ENCODE measurements at regions not wholly inside any gene's neighbourhood (a gene's known extent, or its start where the extent isn't known, plus 50 kb on each side); places are given as distances from the start of the nearest gene placed in this dataset.
"Not testable (repeated sequence)": the region's sequence is repeated elsewhere in the genome, so short reads cannot be mapped to it uniquely, and the experiment has no call there.

DNA sequence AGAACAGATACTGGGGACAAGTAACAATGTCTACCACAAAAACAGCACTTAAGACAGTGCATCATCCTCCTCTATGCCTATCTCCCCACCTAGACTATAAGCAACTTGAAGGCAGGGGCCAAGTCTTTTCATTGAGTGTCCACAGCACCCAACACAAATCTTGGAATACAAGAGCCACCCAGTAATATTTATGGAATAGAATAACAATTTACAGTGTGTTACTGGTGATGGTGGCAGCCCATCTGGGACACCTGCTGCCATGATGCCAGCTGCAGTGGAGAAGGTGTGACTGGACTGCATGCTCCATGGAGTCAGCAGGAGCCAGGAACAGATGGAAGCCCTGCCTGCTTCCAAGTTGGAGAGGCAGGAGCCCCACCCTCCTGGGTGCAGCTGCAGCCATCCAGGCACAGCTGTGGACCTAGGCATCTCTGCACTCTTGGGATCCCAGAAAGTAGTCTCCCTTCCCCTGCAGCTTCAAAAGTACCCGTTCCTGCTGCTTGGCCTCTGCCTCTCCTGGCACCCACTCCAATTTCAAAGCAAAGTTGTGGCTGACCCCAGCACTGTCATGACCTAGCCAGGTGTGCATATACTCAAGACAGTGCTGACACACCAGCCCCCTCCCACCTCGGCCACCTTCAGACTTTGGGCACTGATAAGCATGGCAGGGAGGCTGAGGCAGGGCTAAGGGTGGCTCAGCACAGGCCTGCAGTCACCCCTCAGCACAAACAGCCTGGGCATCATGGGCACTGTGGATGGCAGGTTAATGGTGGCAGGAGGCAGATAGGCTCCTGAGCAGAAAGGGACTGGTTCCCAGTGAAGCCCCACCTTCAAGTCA, 94.5 kb downstream of the TPRA1 start:
- TF ChIP-seq, protein P1, sequence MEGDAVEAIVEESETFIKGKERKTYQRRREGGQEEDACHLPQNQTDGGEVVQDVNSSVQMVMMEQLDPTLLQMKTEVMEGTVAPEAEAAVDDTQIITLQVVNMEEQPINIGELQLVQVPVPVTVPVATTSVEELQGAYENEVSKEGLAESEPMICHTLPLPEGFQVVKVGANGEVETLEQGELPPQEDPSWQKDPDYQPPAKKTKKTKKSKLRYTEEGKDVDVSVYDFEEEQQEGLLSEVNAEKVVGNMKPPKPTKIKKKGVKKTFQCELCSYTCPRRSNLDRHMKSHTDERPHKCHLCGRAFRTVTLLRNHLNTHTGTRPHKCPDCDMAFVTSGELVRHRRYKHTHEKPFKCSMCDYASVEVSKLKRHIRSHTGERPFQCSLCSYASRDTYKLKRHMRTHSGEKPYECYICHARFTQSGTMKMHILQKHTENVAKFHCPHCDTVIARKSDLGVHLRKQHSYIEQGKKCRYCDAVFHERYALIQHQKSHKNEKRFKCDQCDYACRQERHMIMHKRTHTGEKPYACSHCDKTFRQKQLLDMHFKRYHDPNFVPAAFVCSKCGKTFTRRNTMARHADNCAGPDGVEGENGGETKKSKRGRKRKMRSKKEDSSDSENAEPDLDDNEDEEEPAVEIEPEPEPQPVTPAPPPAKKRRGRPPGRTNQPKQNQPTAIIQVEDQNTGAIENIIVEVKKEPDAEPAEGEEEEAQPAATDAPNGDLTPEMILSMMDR (IDR thresholded peaks at IDR 0.05; ENCODE audit: low read depth, low read length) = no peak

DNA sequence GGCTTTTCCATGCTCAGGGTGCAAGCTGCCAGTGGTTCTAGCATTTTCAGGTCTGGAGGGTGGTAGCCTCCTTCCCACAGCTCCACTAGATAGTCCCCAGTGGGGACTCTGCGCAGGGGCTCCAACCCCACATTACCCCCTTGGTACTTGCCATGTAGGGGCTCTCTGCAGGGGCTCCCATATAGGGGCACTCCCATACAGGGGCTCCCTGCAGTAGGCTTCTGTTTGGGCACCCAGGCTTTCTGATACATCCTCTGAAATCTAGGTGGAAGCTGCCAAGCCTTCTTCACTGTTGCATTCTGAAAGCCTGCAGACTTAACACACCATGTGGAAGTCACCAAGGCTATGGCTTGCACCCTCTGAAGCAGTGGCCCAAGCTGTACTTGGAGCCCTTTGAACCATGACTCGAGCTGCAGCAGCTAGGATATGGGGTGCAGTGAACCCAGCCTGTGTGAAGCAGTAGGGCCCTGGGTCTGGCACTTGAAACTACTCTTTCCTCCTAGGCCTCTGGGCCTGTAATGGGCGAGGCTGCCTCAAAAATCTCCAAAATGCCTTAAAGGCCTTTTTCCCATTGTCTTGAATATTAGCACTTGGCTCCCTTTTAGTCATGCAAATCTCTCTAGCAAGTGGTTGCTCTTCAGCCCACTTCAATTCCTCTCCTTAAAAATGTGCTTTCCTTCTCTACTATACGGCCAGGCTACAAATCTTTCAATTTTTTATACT, 96.4 kb downstream of the TPRA1 start:
- H3K9me3 ChIP-seq (ENCODE audit: severe bottlenecking) = no peaks in the 10 kb centered on the region
- no peak overlapping the region for H3K4me3 ChIP-seq (ENCODE audit: low read depth, low read length)
- H3K27ac ChIP-seq = no peak overlapping the region
- TF ChIP-seq, protein P1 (IDR thresholded peaks at IDR 0.05; ENCODE audit: low read depth, low read length) = no peak
- H3K36me3 ChIP-seq = no peaks in the 10 kb centered on the region
- DNase-seq = no peak
- H3K27me3 ChIP-seq (ENCODE audit: insufficient read depth, low read depth, severe bottlenecking) = no peaks in the 10 kb centered on the region

More for the DNA sequence above, 94.5 kb downstream of the TPRA1 start:
- no peak overlapping the region for H3K27ac ChIP-seq
- DNase-seq = no peak
- peaks cover 14% of the 10 kb centered on the region for H3K9me3 ChIP-seq (ENCODE audit: severe bottlenecking)
- H3K36me3 ChIP-seq = no peaks in the 10 kb centered on the region
- H3K4me3 ChIP-seq (ENCODE audit: low read depth, low read length) = no peak overlapping the region
- H3K27me3 ChIP-seq (ENCODE audit: insufficient read depth, low read depth, severe bottlenecking) = no peaks in the 10 kb centered on the region

DNA sequence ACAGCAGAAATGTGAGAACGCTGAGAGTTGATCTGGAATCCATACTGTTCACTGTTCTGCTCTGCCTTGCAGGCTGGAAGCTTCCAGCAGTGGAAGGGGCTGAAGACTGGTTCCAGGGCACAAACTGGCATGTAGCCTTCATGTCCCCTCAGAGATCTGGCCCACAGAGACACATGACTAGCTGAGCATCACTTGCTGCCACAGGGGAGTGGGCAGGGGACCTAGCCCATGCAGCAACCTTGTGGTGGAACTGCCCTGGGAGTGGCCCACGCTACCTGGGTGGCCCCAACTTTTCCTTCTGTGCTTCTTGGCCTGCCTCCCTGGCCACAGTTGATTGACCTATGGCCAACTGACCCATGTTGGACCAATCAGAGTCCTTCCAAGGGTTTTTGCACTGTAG, 98.1 kb downstream of the TPRA1 start:
- TF ChIP-seq, protein P1 (IDR thresholded peaks at IDR 0.05; ENCODE audit: low read depth, low read length) = no peak
- Histone ChIP-seq H3K4me3 (ENCODE audit: low read depth, low read length) (no peak overlapping the region), H3K9me3 (ENCODE audit: severe bottlenecking) (no peaks in the 10 kb centered on the region), H3K36me3 (no peaks in the 10 kb centered on the region), H3K27ac (no peak overlapping the region), H3K27me3 (ENCODE audit: insufficient read depth, low read depth, severe bottlenecking) (no peaks in the 10 kb centered on the region)
- DNase-seq = no peak

DNA sequence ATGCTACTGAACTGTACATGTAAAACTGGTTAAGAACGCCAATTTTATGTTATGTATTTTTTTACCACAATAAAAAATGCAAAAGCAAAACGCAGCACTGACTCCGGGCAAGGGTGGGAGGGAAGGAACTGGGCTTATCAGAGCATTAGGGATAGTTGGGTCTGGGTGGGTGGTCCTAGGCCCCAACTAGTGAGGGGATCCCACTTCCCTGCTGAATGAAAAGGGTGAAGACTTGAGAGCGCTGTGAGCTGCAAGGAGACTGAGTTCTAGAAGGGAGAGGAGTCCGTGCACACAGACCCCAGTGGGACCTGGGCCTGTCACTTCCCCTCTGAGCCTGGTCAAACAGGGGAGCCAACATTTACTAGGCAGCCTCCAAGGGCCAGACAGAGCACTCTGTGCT, 98.6 kb downstream of the TPRA1 start:
- no peak overlapping the region for H3K4me3 ChIP-seq (ENCODE audit: low read depth, low read length)
- H3K27ac ChIP-seq = no peak overlapping the region
- H3K27me3 ChIP-seq (ENCODE audit: insufficient read depth, low read depth, severe bottlenecking) = no peaks in the 10 kb centered on the region
- TF ChIP-seq, protein P1 (IDR thresholded peaks at IDR 0.05; ENCODE audit: low read depth, low read length) = no peak
- no peaks in the 10 kb centered on the region for H3K9me3 ChIP-seq (ENCODE audit: severe bottlenecking)
- no peak for DNase-seq
- H3K36me3 ChIP-seq = no peaks in the 10 kb centered on the region

DNA sequence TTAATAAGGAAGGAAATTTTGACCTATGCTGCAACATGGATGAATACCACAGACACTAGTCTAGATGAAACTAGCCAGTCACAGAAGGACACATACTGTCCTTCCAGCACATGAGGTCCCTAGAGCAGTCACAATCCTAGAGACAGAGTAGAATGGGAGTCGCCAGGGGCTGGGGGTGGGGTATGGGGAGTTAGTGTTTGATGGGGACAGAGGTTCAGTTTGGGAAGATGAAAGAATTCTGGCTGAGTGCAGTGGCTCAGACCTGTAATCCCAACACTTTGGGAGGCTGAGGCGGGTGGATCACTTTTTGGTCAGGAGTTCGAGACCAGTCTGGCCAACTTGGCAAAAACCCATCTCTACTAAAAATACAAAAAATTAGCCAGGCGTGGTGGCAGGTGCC, 99.2 kb downstream of the TPRA1 start:
- Histone ChIP-seq H3K4me3 (ENCODE audit: low read depth, low read length) (no peak overlapping the region), H3K27ac (no peak overlapping the region), H3K36me3 (no peaks in the 10 kb centered on the region), H3K9me3 (ENCODE audit: severe bottlenecking) (no peaks in the 10 kb centered on the region), H3K27me3 (ENCODE audit: insufficient read depth, low read depth, severe bottlenecking) (no peaks in the 10 kb centered on the region)
- no peak for DNase-seq
- TF ChIP-seq, protein P1 (IDR thresholded peaks at IDR 0.05; ENCODE audit: low read depth, low read length) = no peak

DNA sequence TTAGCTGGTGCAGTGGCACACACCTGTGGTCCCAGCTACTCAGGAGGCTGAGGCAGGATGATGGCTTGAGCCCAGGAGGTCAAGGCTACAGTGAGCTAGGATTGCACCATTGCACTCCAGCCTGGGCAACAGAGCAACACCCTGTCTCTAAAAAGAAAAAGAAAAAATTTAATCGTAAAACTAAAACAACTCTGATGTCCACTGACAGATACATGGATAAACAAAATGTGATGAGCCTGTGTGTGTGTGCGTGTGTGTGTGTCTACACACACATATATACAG, 99.6 kb downstream of the TPRA1 start:
- not testable (repeated sequence) for DNase-seq; H3K27me3 ChIP-seq (ENCODE audit: insufficient read depth, low read depth, severe bottlenecking); H3K9me3 ChIP-seq (ENCODE audit: severe bottlenecking); H3K4me3 ChIP-seq (ENCODE audit: low read depth, low read length); H3K27ac ChIP-seq; H3K36me3 ChIP-seq
